IMR-90 (cell line): ENCODE measurements at regions not wholly inside any gene's neighbourhood (a gene's known extent, or its start where the extent isn't known, plus 50 kb on each side); places are given as distances from the start of the nearest gene placed in this dataset.

Source experiments
- ATAC-seq: fragments of 200-7000 bp; cut with Tn5 transposase; 2 replicates; pipeline ENCODE4 v1.9.1; 2020; ENCODE audit warnings: low read depth, mild to moderate bottlenecking, moderate library complexity
- BruUV-seq: library from RNA; stranded (reverse); fragments of 400-500 nt; replicated peaks from 2 replicates; lab custom pipeline; 2021; lab: Mats Ljungman, UMichigan
- CTCF ChIA-PET: fragments of 300-600 bp; formaldehyde crosslinking; extraction: SDS; loops from one replicate; lab custom pipeline; 2021; ENCODE audit warnings: antibody characterized with exemption; lab: Yijun Ruan, JAX
- POLR2A ChIA-PET: fragments of 300-600 bp; sonication (Branson Sonifier 250); formaldehyde crosslinking; loops from one replicate; lab custom pipeline; 2022; ENCODE audit warnings: antibody characterized with exemption; ENCODE audit not compliant: unreplicated experiment; lab: Charles Lee
- DNase-seq: peaks from one replicate; pipeline ENCODE4 v3.0.0; 2013
- H2AFZ ChIP-seq: replicated peaks from 2 replicates; pipeline ENCODE3; 2013; ENCODE audit warnings: low read length, mild to moderate bottlenecking; ENCODE audit not compliant: poor library complexity
- H2AK5ac ChIP-seq: 2 replicates; pipeline ENCODE4 v1.6.1; 2013; ENCODE audit warnings: low read depth, low read length, inconsistent platforms
- H2AK9ac ChIP-seq: replicated peaks from 2 replicates; pipeline ENCODE3; 2013; ENCODE audit warnings: mild to moderate bottlenecking, low read depth, low read length, moderate library complexity; ENCODE audit not compliant: poor library complexity
- H2BK120ac ChIP-seq: 2 replicates; pipeline ENCODE4 v1.6.1; 2013; ENCODE audit warnings: low read depth, low read length, inconsistent platforms
- H2BK15ac ChIP-seq: 3 replicates; pipeline ENCODE4 v1.6.1; 2013; ENCODE audit warnings: low read depth, low read length, inconsistent platforms
- H2BK20ac ChIP-seq: 2 replicates; pipeline ENCODE4 v1.6.1; 2013; ENCODE audit warnings: low read depth, mild to moderate bottlenecking, inconsistent platforms, low read length, moderate library complexity
- H2BK5ac ChIP-seq: 2 replicates; pipeline ENCODE4 v1.6.1; 2013; ENCODE audit warnings: mild to moderate bottlenecking, low read depth, low read length, inconsistent platforms; ENCODE audit not compliant: poor library complexity, severe bottlenecking
- H3K14ac ChIP-seq: replicated peaks from 2 replicates; pipeline ENCODE4 v1.6.1; 2013; ENCODE audit warnings: low read depth, low read length, inconsistent platforms
- H3K18ac ChIP-seq: 2 replicates; pipeline ENCODE4 v1.6.1; 2013; ENCODE audit warnings: low read depth, low read length, control low read depth
- H3K23ac ChIP-seq: 2 replicates; pipeline ENCODE4 v1.6.1; 2013; ENCODE audit warnings: low read depth, low read length, inconsistent platforms
- H3K27ac ChIP-seq: 2 replicates; pipeline ENCODE4 v1.5.1; 2013; ENCODE audit warnings: mild to moderate bottlenecking, control low read depth, low read length; ENCODE audit not compliant: insufficient read depth
- H3K27me3 ChIP-seq: 2 replicates; pipeline ENCODE4 v1.6.1; 2013; ENCODE audit warnings: low read length; ENCODE audit not compliant: control insufficient read depth, insufficient read depth
- H3K36me3 ChIP-seq: 2 replicates; pipeline ENCODE4 v1.6.1; 2013; ENCODE audit warnings: low read length, mixed read lengths; ENCODE audit not compliant: control insufficient read depth, insufficient read depth
- H3K4ac ChIP-seq: 2 replicates; pipeline ENCODE4 v1.6.1; 2013; ENCODE audit warnings: low read depth, low read length, inconsistent platforms
- H3K4me1 ChIP-seq: 2 replicates; pipeline ENCODE4 v1.6.1; 2013; ENCODE audit warnings: low read length, mixed read lengths; ENCODE audit not compliant: control insufficient read depth, insufficient read depth
- H3K4me2 ChIP-seq: 2 replicates; pipeline ENCODE4 v1.6.1; 2013; ENCODE audit warnings: low read depth, mild to moderate bottlenecking, control low read depth, low read length, moderate library complexity
- H3K4me3 ChIP-seq: 2 replicates; pipeline ENCODE4 v1.5.1; 2013; ENCODE audit warnings: low read depth, mild to moderate bottlenecking, control low read depth, low read length, moderate library complexity; ENCODE audit not compliant: insufficient read depth
- H3K56ac ChIP-seq: 2 replicates; pipeline ENCODE4 v1.6.1; 2013; ENCODE audit warnings: low read length, inconsistent platforms; ENCODE audit not compliant: insufficient read depth; ENCODE audit errors: extremely low read depth
- H3K79me1 ChIP-seq, 2 experiments: 2 replicates each; pipeline ENCODE4 v1.6.1; 2013; ENCODE audit warnings: low read length in 2 of 2, inconsistent platforms in 1 of 2, low read depth in 1 of 2
- H3K9ac ChIP-seq: 2 replicates; pipeline ENCODE4 v1.6.1; 2013; ENCODE audit warnings: low read depth, low read length, control low read depth
- H3K9me1 ChIP-seq: 2 replicates; pipeline ENCODE4 v1.6.1; 2013; ENCODE audit warnings: low read length, inconsistent platforms; ENCODE audit not compliant: insufficient read depth
- H3K9me3 ChIP-seq: 2 replicates; pipeline ENCODE4 v1.6.1; 2013; ENCODE audit warnings: low read length; ENCODE audit not compliant: control insufficient read depth, insufficient read depth
- H4K20me1 ChIP-seq: 2 replicates; pipeline ENCODE4 v1.6.1; 2013; ENCODE audit warnings: low read length, inconsistent platforms; ENCODE audit not compliant: insufficient read depth
- H4K5ac ChIP-seq: 2 replicates; pipeline ENCODE4 v1.6.1; 2013; ENCODE audit warnings: mild to moderate bottlenecking, low read depth, low read length, control low read depth
- H4K8ac ChIP-seq, 2 experiments: 2 replicates each; pipeline ENCODE4 v1.6.1; 2013; ENCODE audit warnings: low read depth in 2 of 2, low read length in 2 of 2, control low read depth in 1 of 2, inconsistent platforms in 1 of 2
- H4K91ac ChIP-seq: 2 replicates; pipeline ENCODE4 v1.6.1; 2013; ENCODE audit warnings: low read depth, low read length, inconsistent platforms; ENCODE audit not compliant: insufficient read depth
- CEBPB ChIP-seq: IDR thresholded peaks from 2 replicates; pipeline ENCODE4 v1.6.1; 2012; ENCODE audit warnings: low read depth, low read length, improper control_type of control experiment
- CTCF ChIP-seq: conservative IDR thresholded peaks from 2 replicates; pipeline ENCODE4 v1.5.1; 2012; ENCODE audit warnings: mild to moderate bottlenecking, low read depth, low read length, improper control_type of control experiment
- ELK1 ChIP-seq: fragments of 150-350 bp; IDR thresholded peaks from 2 replicates; pipeline ENCODE4 v1.6.1; 2016; ENCODE audit warnings: low read depth, mild to moderate bottlenecking, low read length, moderate library complexity, borderline replicate concordance
- FOS ChIP-seq: fragments of 150-350 bp; IDR thresholded peaks from 2 replicates; pipeline ENCODE4 v1.6.1; 2016; ENCODE audit warnings: low read depth, low read length
- MAFK ChIP-seq: IDR thresholded peaks from 2 replicates; pipeline ENCODE4 v1.6.1; 2012; ENCODE audit warnings: low read depth, low read length, improper control_type of control experiment
- MAZ ChIP-seq: IDR thresholded peaks from 2 replicates; pipeline ENCODE4 v1.6.1; 2012; ENCODE audit warnings: low read depth, mild to moderate bottlenecking, low read length, improper control_type of control experiment, moderate library complexity, borderline replicate concordance
- MXI1 ChIP-seq: IDR thresholded peaks from 2 replicates; pipeline ENCODE4 v1.6.1; 2012; ENCODE audit warnings: low read depth, mild to moderate bottlenecking, low read length, moderate library complexity, borderline replicate concordance
- RAD21 ChIP-seq: IDR thresholded peaks from 2 replicates; pipeline ENCODE4 v1.6.1; 2012; ENCODE audit warnings: low read length, improper control_type of control experiment
- RCOR1 ChIP-seq: IDR thresholded peaks from 2 replicates; pipeline ENCODE4 v1.6.1; 2012; ENCODE audit warnings: mild to moderate bottlenecking, low read length, improper control_type of control experiment; ENCODE audit not compliant: insufficient replicate concordance
- SMC3 ChIP-seq: fragments of 150-350 bp; IDR thresholded peaks from 2 replicates; pipeline ENCODE4 v1.6.1; 2016; ENCODE audit warnings: low read depth, mild to moderate bottlenecking, antibody characterized with exemption, low read length, moderate library complexity
- USF2 ChIP-seq: fragments of 150-350 bp; IDR thresholded peaks from 2 replicates; pipeline ENCODE4 v1.6.1; 2017; ENCODE audit warnings: mild to moderate bottlenecking, antibody characterized with exemption, low read length, low read depth
- WGBS, 2 experiments: methylation state at CpG; one replicate each; pipeline versions ENCODE4 v1.1.5 to v1.1.7; 2013; ENCODE audit warnings: missing lambda C conversion rate in 2 of 2; ENCODE audit not compliant: insufficient read length in 1 of 2; ENCODE audit errors: extremely low coverage in 2 of 2; 5-methylcytosine and 5-hydroxymethylcytosine counted together
- dilution Hi-C: fragments of 300-500 bp; cut with HindIII; formaldehyde crosslinking; loops from one replicate; pipeline ENCODE4 v1.14.3; 2018; ENCODE audit warnings: low sequenced_read_pairs; ENCODE audit not compliant: unreplicated experiment
- in situ Hi-C: fragments of 300-500 bp; cut with MboI; formaldehyde crosslinking; loops from 3 replicates; pipeline ENCODE4 v1.14.3; 2019; ENCODE audit warnings: low sequenced_read_pairs, inconsistent platforms, mixed read lengths
- intact Hi-C: fragments of 100-400 bp; cut with micrococcal nuclease; formaldehyde crosslinking; loops from 2 replicates; pipeline ENCODE4 v1.10.0; 2022

- ATAC-seq (peak; percentile 81), DNase-seq (peak; percentile 67)
- H2BK5ac ChIP-seq, result no peak overlapping the region
- no peak overlapping the region for H2AK5ac ChIP-seq
- H3K4me1 ChIP-seq, result peaks cover 2% of the 10 kb centered on the region; the same call in 1 of the 2 replicates
- peak overlapping the region; percentile 27 for H3K4me2 ChIP-seq
- no peak overlapping the region for H2AK9ac ChIP-seq
- H3K23ac ChIP-seq, result no peak overlapping the region
- H2BK20ac ChIP-seq, result peak overlapping the region; percentile 35
- TF ChIP-seq CTCF (no peak), MXI1 (no peak), RAD21 (no peak), CEBPB (no peak), RCOR1 (no peak), MAZ (no peak), FOS (no peak), SMC3 (no peak), ELK1 (no peak), MAFK (no peak), USF2 (no peak)
- H2BK15ac ChIP-seq, result 0 out of 3 replicates have a peak overlapping the region, but pooled peaks have one; percentile 12
- no peaks in the 10 kb centered on the region; the same call in 1 of the 2 replicates for H3K9me1 ChIP-seq
- no peaks in the 10 kb centered on the region for H3K36me3 ChIP-seq
- peak overlapping the region; percentile 1 for H4K5ac ChIP-seq
- H3K14ac ChIP-seq, result peak overlapping the region; percentile 5; the same call in 1 of the 2 replicates
- H3K27ac ChIP-seq, result peak overlapping the region; percentile 29; the same call in 1 of the 2 replicates
- H3K9ac ChIP-seq, result no peak overlapping the region
- no peaks in the 10 kb centered on the region for H3K79me1 ChIP-seq
- H4K91ac ChIP-seq, result peak overlapping the region; percentile 62; the same call in 1 of the 2 replicates
- H4K8ac ChIP-seq, result peak overlapping the region in 1 of 2 experiments; percentile 44; a peak in 3 of 4 replicates
- ChIA-PET POLR2A (interaction anchor here (1.0 kb wide), 1 partner anchor 135 kb away, joined by 5 read pairs; no protein-coding TSS in a partner anchor), CTCF (interaction anchor here (1.0 kb wide), 1 partner anchor 43 kb away, joined by 4 read pairs; no protein-coding TSS in a partner anchor)
- no peak overlapping the region for H3K4me3 ChIP-seq
- dilution Hi-C loops, result no loop called here
- 70% methylated on average over 2 of the region's 15 CpGs; no CpG with 5 or more reads in 1 of the 2 experiments for WGBS, 2 experiments
- H2AFZ ChIP-seq, result peak overlapping the region; percentile 18
- in situ Hi-C loops, result no loop called here
- no TSS peak for BruUV-seq
- intact Hi-C loops, result no loop called here
- H4K20me1 ChIP-seq, result no peaks in the 10 kb centered on the region
- peak overlapping the region; percentile 60 for H2BK120ac ChIP-seq
- H3K56ac ChIP-seq, result no peak overlapping the region
- H3K18ac ChIP-seq, result peak overlapping the region; percentile 48; the same call in 1 of the 2 replicates
- peak overlapping the region; percentile 37 for H3K4ac ChIP-seq
- no peaks in the 10 kb centered on the region for H3K27me3 ChIP-seq
- no peaks in the 10 kb centered on the region for H3K9me3 ChIP-seq
Measured at GRCh38 chr6:139443231-139444112, 69.0 kb upstream of the CITED2 start.
